HG03558 (cell line): ENCODE measurements at regions not wholly inside any gene's neighbourhood (a gene's known extent, or its start where the extent isn't known, plus 50 kb on each side); places are given as distances from the start of the nearest gene placed in this dataset.
"Not testable (repeated sequence)": the region's sequence is repeated elsewhere in the genome, so short reads cannot be mapped to it uniquely, and the experiment has no call there.

ENCODE experiments used
- ATAC-seq: cut with Tn5 transposase; IDR thresholded peaks from one replicate; pipeline ENCODE4 v1.9.1; 2021; ENCODE audit warnings: moderate number of reproducible peaks; ENCODE audit not compliant: unreplicated experiment; ENCODE audit errors: extremely low read depth

- ATAC-seq: no peak
Observed at GRCh38 chr5:166710271-166710670, 1581.2 kb upstream of the WWC1 start.

- ATAC-seq: no peak
Observed at GRCh38 chr5:166712447-166713185, 1578.8 kb upstream of the WWC1 start.

GRCh38 chr5:166713295-166713694 lies 1578.2 kb upstream of the WWC1 start:
- no peak for ATAC-seq

- no peak for ATAC-seq
Observed at GRCh38 chr5:166716856-166717492, 1574.5 kb upstream of the WWC1 start.

- ATAC-seq: no peak
Observed at GRCh38 chr5:166719991-166720390, 1571.5 kb upstream of the WWC1 start.

- ATAC-seq: no peak
Observed at GRCh38 chr5:166722939-166723338, 1568.5 kb upstream of the WWC1 start.

- no peak for ATAC-seq
Observed at GRCh38 chr5:166724284-166724683, 1567.2 kb upstream of the WWC1 start.

- ATAC-seq: no peak
Observed at GRCh38 chr5:166725593-166725992, 1565.9 kb upstream of the WWC1 start.

GRCh38 chr5:166726406-166726805 lies 1565.0 kb upstream of the WWC1 start:
- ATAC-seq: no peak

GRCh38 chr5:166742951-166743350 lies 1548.5 kb upstream of the WWC1 start:
- ATAC-seq: not testable (repeated sequence)

GRCh38 chr5:166746506-166746905 lies 1544.9 kb upstream of the WWC1 start:
- ATAC-seq: no peak

GRCh38 chr5:166750376-166750775 lies 1541.1 kb upstream of the WWC1 start:
- ATAC-seq: no peak

- ATAC-seq: no peak
Observed at GRCh38 chr5:166758151-166758550, 1533.3 kb upstream of the WWC1 start.

- no peak for ATAC-seq
Observed at GRCh38 chr5:166767858-166768257, 1523.6 kb upstream of the WWC1 start.

GRCh38 chr5:166768536-166768935 lies 1522.9 kb upstream of the WWC1 start:
- no peak for ATAC-seq

GRCh38 chr5:166772770-166773169 lies 1518.7 kb upstream of the WWC1 start:
- ATAC-seq: no peak

GRCh38 chr5:166781737-166782136 lies 1509.7 kb upstream of the WWC1 start:
- ATAC-seq: no peak

- ATAC-seq: no peak
Observed at GRCh38 chr5:166784545-166785078, 1506.8 kb upstream of the WWC1 start.

- ATAC-seq: no peak
Observed at GRCh38 chr5:166786178-166786577, 1505.3 kb upstream of the WWC1 start.

- ATAC-seq: no peak
Observed at GRCh38 chr5:166786889-166787288, 1504.6 kb upstream of the WWC1 start.

GRCh38 chr5:166788050-166788449 lies 1503.4 kb upstream of the WWC1 start:
- no peak for ATAC-seq

GRCh38 chr5:166795756-166796155 lies 1495.7 kb upstream of the WWC1 start:
- ATAC-seq: no peak
